OCI-LY1 (cell line): ENCODE measurements at regions not wholly inside any gene's neighbourhood (a gene's known extent, or its start where the extent isn't known, plus 50 kb on each side); places are given as distances from the start of the nearest gene placed in this dataset.

Source experiments
- CTCF ChIP-seq: fragments of 200-600 bp; sonication (generic), shearing (Covaris generic); IDR thresholded peaks from 2 replicates; pipeline ENCODE4 v1.5.1; 2017; ENCODE audit warnings: mild to moderate bottlenecking, antibody characterized with exemption, low read length, moderate library complexity, mixed read lengths
- EZH2 ChIP-seq: fragments of 200-600 bp; sonication (generic), shearing (Covaris generic); IDR thresholded peaks from 2 replicates; pipeline ENCODE4 v1.8.0; 2017; ENCODE audit warnings: borderline replicate concordance, mixed run types, mild to moderate bottlenecking, antibody characterized with exemption, low read length, moderate library complexity, mixed read lengths

GRCh38 chr1:95659588-95659987 is 425.6 kb downstream of the RWDD3 start:
- TF ChIP-seq CTCF (no peak), EZH2 (no peak)
